CD14-positive monocyte (primary cell): ENCODE measurements at regions not wholly inside any gene's neighbourhood (a gene's known extent, or its start where the extent isn't known, plus 50 kb on each side); places are given as distances from the start of the nearest gene placed in this dataset.

ENCODE experiments used
- DNase-seq, 3 donors: peaks; one replicate each; pipeline ENCODE4 v3.0.0-alpha.2; 2011 to 2022
- H2AFZ ChIP-seq: 2 replicates; pipeline ENCODE4 v1.6.0; 2012; ENCODE audit warnings: mild to moderate bottlenecking, low read depth, low read length, inconsistent platforms; ENCODE audit not compliant: insufficient read depth, poor library complexity, severe bottlenecking
- H3K27ac ChIP-seq, 2 donors: 1 replicate in 1 of 2; 2 replicates in 1 of 2; pipeline ENCODE4 v1.5.1; 2012 to 2013; ENCODE audit warnings: low read length in 2 of 2, control low read depth in 1 of 2, inconsistent platforms in 1 of 2, low read depth in 1 of 2, mild to moderate bottlenecking in 1 of 2
- H3K27me3 ChIP-seq, 2 donors: one replicate each; pipeline versions ENCODE4 v1.6.0 to v1.6.1; 2011 to 2013; ENCODE audit warnings: low read length in 2 of 2; ENCODE audit not compliant: control insufficient read depth in 2 of 2, insufficient read depth in 2 of 2
- H3K36me3 ChIP-seq, 2 donors: replicated peaks in 1 of 2; 1 replicate in 1 of 2; 2 replicates in 1 of 2; pipeline versions ENCODE4 v1.5.1 to v1.6.1; 2012 to 2013; ENCODE audit warnings: low read length in 2 of 2, control low read depth in 1 of 2, inconsistent platforms in 1 of 2, mild to moderate bottlenecking in 1 of 2; ENCODE audit not compliant: insufficient read depth in 2 of 2, control insufficient read depth in 1 of 2
- H3K4me1 ChIP-seq, 2 donors: 1 replicate in 1 of 2; 2 replicates in 1 of 2; pipeline versions ENCODE4 v1.5.1 to v1.6.1; 2012 to 2013; ENCODE audit warnings: low read length in 2 of 2, control low read depth in 1 of 2, inconsistent platforms in 1 of 2, mild to moderate bottlenecking in 1 of 2, moderate library complexity in 1 of 2; ENCODE audit not compliant: insufficient read depth in 2 of 2, control insufficient read depth in 1 of 2
- H3K4me2 ChIP-seq: replicated peaks from 2 replicates; pipeline ENCODE3; 2012; ENCODE audit warnings: low read length, moderate library complexity, mild to moderate bottlenecking; ENCODE audit not compliant: poor library complexity, severe bottlenecking; ENCODE audit errors: extremely low read depth
- H3K4me3 ChIP-seq, 3 experiments: fragments of 200-600 bp in 1 of 3; sonication (generic) in 1 of 3; replicated peaks in 1 of 3; 1 replicate in 2 of 3; 2 replicates in 1 of 3; pipeline ENCODE4 v1.5.1; 2011 to 2013; ENCODE audit warnings: low read length in 3 of 3, mild to moderate bottlenecking in 3 of 3, control low read depth in 2 of 3, low read depth in 2 of 3, inconsistent platforms in 1 of 3, moderate library complexity in 1 of 3
- H3K79me2 ChIP-seq: 2 replicates; pipeline ENCODE4 v1.6.0; 2012; ENCODE audit warnings: mild to moderate bottlenecking, control low read depth, inconsistent platforms, low read length, moderate library complexity; ENCODE audit not compliant: insufficient read depth
- H3K9ac ChIP-seq: 2 replicates; pipeline ENCODE4 v1.6.0; 2017; ENCODE audit warnings: low read length, mild to moderate bottlenecking; ENCODE audit not compliant: insufficient read depth, poor library complexity, severe bottlenecking
- H3K9me3 ChIP-seq, 2 donors: replicated peaks in 1 of 2; 1 replicate in 1 of 2; 2 replicates in 1 of 2; pipeline versions ENCODE4 v1.5.1 to v1.6.1; 2012 to 2013; ENCODE audit warnings: low read length in 2 of 2, control low read depth in 1 of 2; ENCODE audit not compliant: control insufficient read depth in 1 of 2, insufficient read depth in 1 of 2
- H4K20me1 ChIP-seq: 2 replicates; pipeline ENCODE4 v1.6.0; 2012; ENCODE audit warnings: mild to moderate bottlenecking, low read length, control low read depth, moderate library complexity; ENCODE audit not compliant: insufficient read depth
- H3K27ac Mint-ChIP-seq, 7 donors: one replicate each; pipeline ENCODE4 v1.8.0; 2020; ENCODE audit warnings: mild to moderate bottlenecking in 7 of 7, mixed read lengths in 7 of 7, moderate library complexity in 6 of 7, inconsistent platforms in 2 of 7
- H3K27me3 Mint-ChIP-seq, 3 donors: one replicate each; pipeline ENCODE4 v1.8.0; 2021 to 2022; ENCODE audit warnings: low read depth in 3 of 3, mild to moderate bottlenecking in 3 of 3, mixed read lengths in 3 of 3, moderate library complexity in 3 of 3, inconsistent platforms in 1 of 3
- H3K36me3 Mint-ChIP-seq, 2 donors: one replicate each; pipeline ENCODE4 v1.8.0; 2020; ENCODE audit warnings: mixed read lengths in 2 of 2, inconsistent platforms in 1 of 2, mild to moderate bottlenecking in 1 of 2
- H3K4me1 Mint-ChIP-seq: one replicate; pipeline ENCODE4 v1.8.0; 2020; ENCODE audit warnings: mild to moderate bottlenecking, mixed read lengths
- H3K4me3 Mint-ChIP-seq, 2 donors: one replicate each; pipeline ENCODE4 v1.8.0; 2020; ENCODE audit warnings: mild to moderate bottlenecking in 2 of 2, mixed read lengths in 2 of 2, moderate library complexity in 1 of 2
- H3K9me3 Mint-ChIP-seq, 7 donors: one replicate each; pipeline ENCODE4 v1.8.0; 2020 to 2022; ENCODE audit warnings: mixed read lengths in 7 of 7, mild to moderate bottlenecking in 6 of 7, moderate library complexity in 6 of 7, inconsistent platforms in 2 of 7
- WGBS: methylation state at CpG from one replicate; pipeline ENCODE4 v1.1.5; 2013; ENCODE audit warnings: missing lambda C conversion rate; ENCODE audit not compliant: insufficient coverage; 5-methylcytosine and 5-hydroxymethylcytosine counted together
- intact Hi-C, 2 donors: fragments of 100-400 bp; cut with micrococcal nuclease; formaldehyde crosslinking; loops; one replicate each; pipeline versions ENCODE4 v1.15.0 to v1.15.1; 2023
- TF ChIP-seq, protein P1 (sequence below): fragments of 200-600 bp; IDR thresholded peaks from one replicate; pipeline ENCODE4 v1.8.0; 2022; ENCODE audit warnings: antibody characterized with exemption, mild to moderate bottlenecking

DNA sequence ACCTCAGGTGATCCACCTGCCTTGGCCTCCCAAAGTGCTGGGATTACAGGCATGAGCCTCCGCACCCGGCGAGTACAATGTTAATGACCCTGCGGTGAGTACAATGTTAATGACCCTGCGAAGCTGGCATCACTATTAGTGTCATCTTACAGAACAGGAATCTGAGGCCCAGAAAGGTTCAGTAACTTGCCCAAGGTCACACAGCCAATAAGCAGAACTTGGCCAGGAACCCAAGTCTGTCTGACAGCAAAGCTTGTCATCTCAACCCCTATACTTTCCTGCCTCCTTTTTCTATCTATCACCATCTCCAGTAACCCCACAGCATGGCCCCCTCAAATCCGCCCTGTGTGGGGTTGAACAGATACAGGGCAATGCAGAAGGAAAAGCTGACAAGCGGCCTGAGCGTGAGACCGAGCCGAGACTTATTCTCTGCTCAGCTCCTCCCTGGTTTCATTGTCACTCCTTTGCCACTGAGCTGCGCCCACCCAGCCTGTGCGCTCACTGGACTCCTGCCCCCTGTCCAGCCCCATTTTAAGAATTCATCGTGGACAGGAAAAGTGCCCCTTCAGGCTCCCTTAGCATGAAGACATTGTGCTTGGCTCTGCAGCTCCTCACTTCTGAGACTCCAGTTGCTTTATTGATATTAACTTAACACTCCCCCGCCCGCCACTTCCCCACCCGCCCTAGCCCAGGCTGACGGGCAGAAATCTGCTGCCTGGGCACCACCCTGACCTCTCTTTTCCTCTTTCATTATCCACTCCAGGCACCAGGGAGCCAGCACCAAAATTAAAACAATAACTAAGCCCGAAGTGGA, 58.1 kb upstream of the LBX1 start:
- no peak overlapping the region for H3K4me2 ChIP-seq
- Mint-ChIP-seq H3K4me1 (peaks cover 8% of the 10 kb centered on the region), H3K27me3 (peaks cover 76 to 96% (median 96%) of the 10 kb centered on the region in 3 donors), H3K36me3 (no peaks in the 10 kb centered on the region), H3K27ac (no peak overlapping the region), H3K4me3 (peak overlapping the region in 1 of 2 donors; percentile 68), H3K9me3 (peaks cover 0 to 15% (median 7%) of the 10 kb centered on the region in 7 donors)
- no peaks in the 10 kb centered on the region for H4K20me1 ChIP-seq
- H3K4me1 ChIP-seq = peaks cover 3 to 13% of the 10 kb centered on the region in 2 donors
- H3K27me3 ChIP-seq = peaks cover 72 to 98% of the 10 kb centered on the region in 2 donors
- H3K9ac ChIP-seq = no peak overlapping the region
- WGBS = 12% methylated on average over 14 of the region's 18 CpGs
- H3K4me3 ChIP-seq = no peak overlapping the region
- no peaks in the 10 kb centered on the region for H3K79me2 ChIP-seq
- intact Hi-C loops = no loop called here
- no peak overlapping the region for H2AFZ ChIP-seq
- DNase-seq = no peak
- TF ChIP-seq, protein P1, sequence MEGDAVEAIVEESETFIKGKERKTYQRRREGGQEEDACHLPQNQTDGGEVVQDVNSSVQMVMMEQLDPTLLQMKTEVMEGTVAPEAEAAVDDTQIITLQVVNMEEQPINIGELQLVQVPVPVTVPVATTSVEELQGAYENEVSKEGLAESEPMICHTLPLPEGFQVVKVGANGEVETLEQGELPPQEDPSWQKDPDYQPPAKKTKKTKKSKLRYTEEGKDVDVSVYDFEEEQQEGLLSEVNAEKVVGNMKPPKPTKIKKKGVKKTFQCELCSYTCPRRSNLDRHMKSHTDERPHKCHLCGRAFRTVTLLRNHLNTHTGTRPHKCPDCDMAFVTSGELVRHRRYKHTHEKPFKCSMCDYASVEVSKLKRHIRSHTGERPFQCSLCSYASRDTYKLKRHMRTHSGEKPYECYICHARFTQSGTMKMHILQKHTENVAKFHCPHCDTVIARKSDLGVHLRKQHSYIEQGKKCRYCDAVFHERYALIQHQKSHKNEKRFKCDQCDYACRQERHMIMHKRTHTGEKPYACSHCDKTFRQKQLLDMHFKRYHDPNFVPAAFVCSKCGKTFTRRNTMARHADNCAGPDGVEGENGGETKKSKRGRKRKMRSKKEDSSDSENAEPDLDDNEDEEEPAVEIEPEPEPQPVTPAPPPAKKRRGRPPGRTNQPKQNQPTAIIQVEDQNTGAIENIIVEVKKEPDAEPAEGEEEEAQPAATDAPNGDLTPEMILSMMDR = no peak
- no peaks in the 10 kb centered on the region for H3K36me3 ChIP-seq
- H3K27ac ChIP-seq = no peak overlapping the region
- peaks cover 0 to 29% of the 10 kb centered on the region in 2 donors for H3K9me3 ChIP-seq

DNA sequence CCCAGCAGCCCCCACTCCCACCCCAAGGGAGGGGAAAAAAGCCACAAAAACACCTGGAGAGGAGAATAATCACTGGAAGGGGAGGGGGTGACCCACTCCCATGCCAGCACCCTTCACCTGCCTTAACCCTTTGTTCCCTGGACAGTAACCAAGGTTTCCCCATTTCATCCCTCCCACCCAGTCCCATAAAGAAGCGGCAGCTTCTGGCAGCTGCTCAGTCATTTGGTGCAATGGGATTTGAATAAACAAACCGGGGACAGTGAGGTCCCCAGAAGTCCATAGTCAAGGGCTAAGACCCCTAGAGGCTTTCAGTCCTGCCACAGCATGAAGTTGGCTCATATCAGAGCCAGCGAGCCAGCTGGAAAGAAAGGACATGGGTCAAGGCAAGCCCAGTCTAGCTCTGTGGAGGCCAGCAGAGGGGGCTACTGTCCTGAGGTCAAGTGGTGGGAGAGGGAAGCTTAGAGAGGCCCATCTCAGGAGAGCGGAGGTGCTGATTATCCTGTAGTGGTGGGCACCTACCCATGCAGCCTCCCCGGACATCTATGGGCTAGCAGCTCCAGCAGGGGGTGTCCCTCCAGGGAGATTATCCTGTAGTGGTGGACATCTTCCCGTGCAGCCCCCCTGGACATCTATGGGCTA, 58.9 kb upstream of the LBX1 start:
- no peak overlapping the region for H2AFZ ChIP-seq
- H3K27me3 ChIP-seq = peaks cover 73 to 98% of the 10 kb centered on the region in 2 donors
- peaks cover 12% of the 10 kb centered on the region for H3K4me1 Mint-ChIP-seq
- peaks cover 0 to 15% (median 10%) of the 10 kb centered on the region in 7 donors for H3K9me3 Mint-ChIP-seq
- 19% methylated on average over 3 of the region's 6 CpGs for WGBS
- no peaks in the 10 kb centered on the region for H3K36me3 ChIP-seq
- H3K4me3 Mint-ChIP-seq = no peak overlapping the region
- H3K9ac ChIP-seq = no peak overlapping the region
- no peak for DNase-seq
- H3K27me3 Mint-ChIP-seq = peaks cover 76 to 96% (median 95%) of the 10 kb centered on the region in 3 donors
- intact Hi-C loops = no loop called here
- TF ChIP-seq, protein P1 = no peak
- H3K4me3 ChIP-seq = no peak overlapping the region
- no peaks in the 10 kb centered on the region for H3K36me3 Mint-ChIP-seq
- peaks cover 0 to 35% of the 10 kb centered on the region in 2 donors for H3K9me3 ChIP-seq
- no peaks in the 10 kb centered on the region for H3K79me2 ChIP-seq
- no peak overlapping the region for H3K27ac ChIP-seq
- H3K4me1 ChIP-seq = peaks cover 3 to 16% of the 10 kb centered on the region in 2 donors
- H3K4me2 ChIP-seq = no peak overlapping the region
- H4K20me1 ChIP-seq = no peaks in the 10 kb centered on the region
- no peak overlapping the region for H3K27ac Mint-ChIP-seq
